CD4-positive, alpha-beta T cell treated with Interleukin-10 for 1 hour (primary cell): ENCODE measurements at regions not wholly inside any gene's neighbourhood (a gene's known extent, or its start where the extent isn't known, plus 50 kb on each side); places are given as distances from the start of the nearest gene placed in this dataset.
"Not testable (repeated sequence)": the region's sequence is repeated elsewhere in the genome, so short reads cannot be mapped to it uniquely, and the experiment has no call there.

Experiments
- DNase-seq: peaks from one replicate; pipeline ENCODE4 v3.0.0-alpha.2; 2020

DNA sequence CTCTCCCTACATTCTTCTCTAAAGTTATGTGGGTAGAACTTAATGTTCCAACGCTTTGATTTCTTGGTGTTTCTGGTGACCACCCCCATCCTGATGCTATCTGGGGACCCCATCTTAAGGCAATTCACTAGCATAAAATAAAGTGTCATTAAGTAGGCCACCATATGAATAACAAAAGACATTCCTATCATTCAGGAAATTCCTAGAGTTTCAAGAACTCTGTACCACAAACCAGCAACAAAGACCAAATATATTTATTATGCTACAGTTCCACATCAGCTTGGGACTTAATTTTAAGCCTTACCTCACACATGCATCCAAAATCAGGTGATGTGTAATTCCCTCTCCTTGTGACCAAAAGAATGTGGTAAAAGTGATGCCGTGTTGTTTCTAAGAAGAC, 254.6 kb upstream of the LRRC4C start:
- DNase-seq = no peak

DNA sequence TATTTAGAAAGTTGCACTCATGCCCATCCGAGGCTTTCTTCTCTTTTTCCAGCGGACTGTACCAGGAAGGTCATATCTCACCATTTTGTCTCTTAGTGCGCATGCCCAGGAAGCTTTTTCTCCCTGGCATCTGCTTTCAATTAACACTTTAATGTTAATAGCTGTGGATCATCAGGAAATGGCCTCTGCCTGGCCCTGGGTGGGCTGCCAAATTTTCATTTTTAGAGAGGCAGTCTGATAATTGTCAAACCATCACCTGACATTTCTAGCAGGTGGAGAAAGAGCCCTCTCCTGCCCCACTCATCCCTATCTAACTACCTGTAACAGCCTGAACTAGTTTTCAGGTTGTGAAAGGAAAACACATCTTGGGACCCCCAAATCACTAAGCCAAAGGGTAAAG, 257.4 kb upstream of the LRRC4C start:
- DNase-seq = no peak

DNA sequence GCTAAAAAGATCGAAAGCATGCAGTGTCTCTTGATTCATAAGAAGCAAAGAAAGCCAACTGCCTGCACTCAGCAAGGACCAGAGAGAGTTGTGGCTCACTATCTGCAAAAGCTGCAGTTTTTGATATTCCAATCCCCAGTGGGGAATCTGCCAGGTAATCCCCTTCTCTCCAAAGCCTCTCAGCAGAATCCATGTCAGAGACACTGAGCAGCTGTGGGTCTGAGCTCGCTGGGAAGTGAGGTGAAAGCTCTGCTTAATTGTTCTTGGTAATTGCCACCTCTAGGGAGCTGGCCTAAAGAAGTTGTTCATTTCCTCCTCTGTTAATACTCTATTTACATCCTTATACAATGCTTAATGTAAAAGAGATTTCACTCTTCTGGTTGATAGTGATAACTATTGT, 261.3 kb upstream of the LRRC4C start:
- no peak for DNase-seq

DNA sequence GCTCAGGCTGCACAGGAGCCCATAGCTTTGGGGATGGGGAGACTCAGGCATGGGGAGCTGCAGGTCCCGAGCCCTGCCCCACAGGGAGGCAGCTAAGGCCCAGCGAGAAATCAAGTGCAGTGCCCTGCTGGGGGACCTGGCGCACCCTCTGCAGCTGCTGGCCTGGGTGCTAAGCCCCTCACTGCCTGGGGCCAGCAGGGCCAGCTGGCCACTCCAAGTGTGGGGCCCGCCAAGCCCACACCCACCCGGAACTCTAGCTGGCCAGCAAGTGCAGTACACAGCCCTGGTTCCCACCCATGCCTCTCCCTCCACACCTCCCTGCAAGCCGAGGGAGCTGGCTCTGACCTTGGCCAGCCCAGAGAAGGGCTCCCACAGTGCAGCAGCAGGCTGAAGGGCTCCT, 268.7 kb upstream of the LRRC4C start:
- not testable (repeated sequence) for DNase-seq

DNA sequence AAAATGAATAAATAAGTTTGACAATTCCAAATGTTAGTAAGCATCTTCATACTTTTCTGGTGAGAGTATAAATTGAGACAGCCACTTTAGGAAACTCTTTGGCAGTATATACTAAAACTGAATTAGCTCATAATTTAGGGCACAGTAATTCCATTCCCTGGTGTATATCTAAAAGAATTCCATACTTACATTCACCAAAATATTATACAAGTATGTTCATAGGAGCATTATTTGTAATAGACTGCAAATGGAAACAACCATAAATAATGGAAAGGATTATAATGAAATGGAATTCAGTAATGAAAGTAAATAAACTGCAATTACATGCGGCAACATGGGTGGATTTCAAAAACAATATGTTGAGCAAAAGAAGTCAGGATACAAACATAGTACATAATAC, 315.8 kb upstream of the LRRC4C start:
- DNase-seq = no peak

DNA sequence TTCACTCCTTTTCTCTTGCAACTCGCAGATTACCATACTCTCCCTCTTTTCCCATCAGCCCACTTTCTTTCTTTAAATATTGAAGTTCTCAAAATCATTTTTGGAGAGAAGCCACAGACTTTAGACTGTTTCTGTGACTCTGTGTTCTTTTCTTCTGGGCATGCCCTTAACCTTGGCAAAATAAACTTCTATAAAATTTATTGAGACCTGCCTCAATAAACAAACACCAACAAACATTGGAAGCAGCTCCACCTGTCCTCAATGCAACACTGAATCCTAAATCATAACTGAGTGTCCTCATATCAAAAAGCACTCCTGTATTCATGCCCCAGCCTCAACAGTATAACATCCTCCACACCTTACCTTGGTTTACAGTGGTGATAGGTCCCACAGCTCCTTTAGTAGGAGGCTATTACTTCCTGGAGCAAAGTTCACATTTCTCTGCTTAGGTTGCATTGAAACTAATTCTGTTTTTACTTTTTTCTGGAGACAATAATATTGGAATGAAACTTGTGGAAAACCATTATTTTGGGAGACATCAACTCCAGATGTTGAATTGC, 320.0 kb upstream of the LRRC4C start:
- DNase-seq = no peak

DNA sequence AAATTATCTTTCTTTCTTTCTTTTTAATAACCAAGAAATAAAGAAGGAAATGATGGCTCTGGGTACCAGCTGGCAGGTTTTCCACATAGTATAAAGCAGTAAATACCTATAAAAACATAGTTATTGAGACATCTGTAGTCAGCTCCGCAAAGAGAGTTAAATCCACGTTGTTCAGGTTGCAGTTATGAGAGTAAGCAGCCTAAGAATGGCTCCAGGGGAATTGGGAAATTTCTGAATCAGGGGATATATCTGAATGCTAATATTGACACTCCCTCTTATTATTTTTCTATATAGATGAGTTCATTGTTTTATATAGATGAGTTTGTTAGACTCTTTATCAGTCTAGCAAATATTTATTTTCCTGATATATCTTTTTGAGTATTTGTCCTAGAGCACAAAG, 322.0 kb upstream of the LRRC4C start:
- DNase-seq = no peak

DNA sequence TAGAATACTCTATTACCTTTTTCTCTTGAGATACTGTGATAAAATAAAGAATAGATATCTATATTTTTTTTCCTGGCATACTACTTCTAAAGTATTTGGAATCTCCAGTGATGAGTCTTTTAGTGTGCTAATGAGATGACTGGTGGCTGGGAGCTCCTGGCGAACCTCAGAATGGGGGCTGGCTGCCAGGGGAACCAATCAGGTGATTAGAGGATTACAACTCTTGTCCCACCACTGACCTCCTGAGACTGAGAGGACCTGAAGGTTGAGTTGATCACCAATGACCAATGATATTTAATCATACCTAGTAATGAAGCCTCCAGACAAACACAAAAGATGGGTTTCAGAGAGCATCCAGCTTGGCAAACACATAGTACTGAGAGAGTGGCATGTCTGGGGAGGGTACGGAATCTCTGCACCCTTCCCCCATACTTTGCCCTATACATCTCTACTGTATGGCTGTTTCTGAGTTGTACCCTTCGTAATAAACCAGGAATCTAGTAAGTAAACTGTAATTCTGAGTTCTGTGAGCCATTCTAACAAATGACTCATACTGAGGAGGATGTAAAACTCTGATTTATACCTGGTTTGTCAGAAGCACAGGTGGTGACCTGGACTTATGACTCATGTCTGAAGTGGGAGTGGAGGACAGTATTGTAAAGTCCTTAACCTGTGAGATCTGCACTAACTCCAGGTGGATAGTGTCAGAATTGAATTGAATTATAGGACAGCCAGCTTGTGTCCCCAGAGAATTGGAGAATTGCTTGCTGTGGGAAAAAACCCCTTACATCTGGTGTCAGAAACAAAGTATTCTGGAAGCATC, 325.3 kb upstream of the LRRC4C start:
- no peak for DNase-seq

DNA sequence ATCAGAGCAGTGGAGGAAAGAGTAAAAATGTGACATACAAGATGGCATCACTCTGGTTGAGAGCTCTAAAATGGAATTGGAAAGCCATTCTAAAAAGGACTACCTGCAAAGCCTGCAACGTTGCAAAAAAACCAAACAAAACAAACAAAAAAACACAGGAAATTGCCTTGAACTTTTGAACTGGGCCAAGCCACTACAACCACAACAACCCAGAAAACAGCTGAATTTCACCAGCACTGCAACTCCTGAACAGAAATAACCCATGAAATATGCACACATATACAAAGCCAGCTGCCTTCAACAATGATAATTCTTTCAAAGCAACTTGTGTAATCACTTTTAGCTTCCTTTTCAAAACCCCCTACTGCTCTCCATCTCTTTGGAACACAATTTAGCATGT, 326.6 kb upstream of the LRRC4C start:
- DNase-seq = no peak

DNA sequence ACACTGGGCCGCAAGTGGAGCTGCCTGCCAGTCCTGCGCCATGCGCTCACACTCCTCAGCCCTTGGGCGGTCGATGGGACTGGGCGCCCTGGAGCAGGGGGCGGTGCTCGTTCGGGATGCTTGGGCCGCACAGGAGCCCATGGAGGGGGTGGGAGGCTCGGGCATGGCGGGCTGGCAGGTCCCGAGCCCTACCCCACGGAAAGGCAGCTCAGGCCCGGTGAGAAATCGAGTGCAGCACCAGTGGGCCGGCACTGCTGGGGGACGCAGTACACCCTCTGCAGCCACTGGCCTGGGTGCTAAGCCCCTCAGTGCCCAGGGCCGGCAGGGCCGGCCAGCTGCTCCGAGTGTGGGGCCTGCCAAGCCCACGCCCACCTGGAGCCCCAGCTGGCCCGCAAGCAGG, 328.7 kb upstream of the LRRC4C start:
- DNase-seq = no peak

DNA sequence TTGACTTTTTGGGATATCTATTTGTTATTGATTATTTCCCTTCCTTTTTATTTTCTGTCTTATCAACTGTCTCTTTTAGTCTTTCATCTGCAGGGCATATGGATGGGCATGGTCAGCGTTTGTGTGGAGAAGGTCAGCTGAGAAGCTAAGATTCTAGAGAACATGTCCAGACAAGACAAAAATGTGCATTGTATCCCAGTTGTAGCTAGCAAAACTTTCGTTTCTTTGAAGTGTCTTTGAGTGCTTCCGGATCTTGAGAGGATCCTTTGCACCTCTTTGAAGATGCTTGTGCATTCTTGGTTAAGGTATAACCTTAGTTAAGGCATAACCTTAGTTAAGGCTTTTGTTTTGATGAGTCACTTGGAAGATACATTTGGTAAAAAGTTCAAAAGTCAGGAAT, 329.9 kb upstream of the LRRC4C start:
- no peak for DNase-seq

DNA sequence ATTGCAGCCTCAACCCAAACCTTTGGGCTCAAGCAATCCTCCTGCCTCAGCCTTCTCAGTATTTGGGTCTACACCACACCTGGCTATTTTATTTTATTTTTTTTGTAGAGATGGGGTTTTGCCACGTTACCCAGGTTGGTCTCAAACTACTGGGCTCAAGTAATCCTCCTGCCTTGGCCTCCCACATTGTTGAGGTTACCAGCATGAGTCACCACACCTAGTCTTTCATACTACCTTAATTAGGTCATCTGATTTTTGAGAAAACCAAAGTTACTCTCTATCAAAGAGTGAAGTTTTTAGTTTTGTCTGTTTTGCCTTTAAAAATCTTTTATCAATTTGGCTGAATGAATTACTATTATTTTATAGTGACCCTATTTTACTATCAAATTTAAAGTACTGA, 335.6 kb upstream of the LRRC4C start:
- DNase-seq = no peak

DNA sequence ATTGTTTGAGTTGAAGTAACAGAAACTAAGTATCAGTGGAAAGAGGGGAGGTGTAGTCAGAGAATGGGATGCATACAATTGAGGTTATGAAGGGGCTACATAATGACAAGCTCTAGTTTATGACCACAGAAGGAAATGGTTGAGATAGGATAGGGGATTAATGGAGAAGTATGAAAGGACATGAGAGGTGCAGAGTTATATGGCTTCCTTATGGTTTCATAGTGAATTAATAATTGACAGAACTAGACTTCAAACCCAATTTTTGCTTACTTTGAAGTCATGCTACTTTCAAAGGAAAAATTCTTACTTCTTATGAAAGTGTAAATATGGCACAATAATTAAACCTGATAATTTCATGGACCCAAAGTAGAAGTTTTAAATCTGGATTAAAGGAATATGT, 340.3 kb upstream of the LRRC4C start:
- no peak for DNase-seq

DNA sequence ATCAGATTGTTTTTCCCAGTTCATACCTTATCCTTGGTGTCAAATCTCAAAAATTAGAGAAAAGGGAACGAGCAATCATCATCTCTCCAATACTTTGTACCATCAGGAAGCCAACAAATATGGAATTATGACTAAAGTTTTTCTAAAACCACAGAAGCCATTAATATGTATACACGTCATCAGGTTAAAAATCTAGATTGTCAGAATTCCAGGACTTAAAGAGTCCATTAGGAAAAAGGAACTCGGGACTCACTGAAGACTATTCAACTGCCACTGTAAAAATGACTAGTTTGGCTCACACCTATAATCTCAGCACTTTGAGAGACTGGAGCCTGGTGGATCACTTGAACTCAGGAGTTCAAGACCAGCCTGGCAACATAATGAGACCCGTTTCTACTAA, 344.4 kb upstream of the LRRC4C start:
- no peak for DNase-seq

DNA sequence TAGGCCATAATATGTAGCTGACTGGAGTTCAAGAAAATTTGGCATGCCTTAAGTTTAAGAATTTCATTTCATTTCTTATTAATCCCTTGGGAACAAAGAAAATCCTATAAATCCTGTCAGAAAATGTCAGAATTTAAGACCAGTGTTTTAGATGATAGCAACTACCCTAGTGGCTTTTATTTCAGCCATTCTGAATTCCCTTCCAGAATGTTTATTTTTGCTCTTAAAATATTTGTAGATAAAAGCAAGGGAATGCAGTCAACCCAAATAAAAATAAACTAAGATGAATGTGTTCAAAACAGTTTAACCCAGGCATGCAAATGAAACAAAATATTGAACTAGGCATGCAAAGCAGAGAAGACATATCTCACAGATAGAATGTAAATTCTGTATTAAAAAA, 356.9 kb upstream of the LRRC4C start:
- no peak for DNase-seq

DNA sequence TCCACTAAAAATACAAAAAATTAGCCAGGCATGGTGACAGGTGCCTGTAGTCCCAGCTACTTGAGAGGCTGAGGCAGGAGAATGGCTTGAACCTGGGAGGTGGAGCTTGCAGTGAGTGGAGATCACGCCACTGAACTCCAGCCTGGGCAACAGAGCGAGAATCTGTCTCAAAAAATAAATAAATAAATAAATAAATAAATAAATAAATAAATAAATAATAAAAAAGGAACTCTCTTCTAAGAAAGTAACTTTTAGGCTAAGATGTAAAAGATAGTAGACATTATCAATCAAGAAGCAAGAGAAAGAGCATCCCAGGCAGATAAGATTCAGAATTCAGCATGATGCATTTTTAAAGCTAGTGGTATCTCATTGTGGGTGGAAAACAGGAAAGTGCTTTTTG, 364.8 kb upstream of the LRRC4C start:
- not testable (repeated sequence) for DNase-seq

DNA sequence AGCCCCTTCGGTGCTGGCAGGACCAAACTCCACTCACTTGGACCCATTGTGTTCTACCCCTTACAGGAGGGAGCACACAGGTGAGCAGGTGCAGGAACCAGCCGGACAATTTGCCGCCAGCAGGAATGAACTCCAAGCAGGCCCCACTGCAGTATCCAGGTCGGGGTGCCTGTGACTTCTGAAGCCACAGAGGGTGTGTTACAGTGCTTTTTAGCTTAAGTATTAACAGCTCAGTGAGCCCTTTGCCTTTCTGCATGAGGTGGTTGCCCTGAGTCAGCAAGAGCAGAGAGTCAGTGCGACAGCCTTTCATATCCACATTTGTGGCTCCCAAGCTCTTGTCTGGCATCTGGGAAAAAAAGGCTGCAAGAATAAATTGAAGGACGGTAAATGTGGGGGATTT, 366.6 kb upstream of the LRRC4C start:
- DNase-seq = no peak

DNA sequence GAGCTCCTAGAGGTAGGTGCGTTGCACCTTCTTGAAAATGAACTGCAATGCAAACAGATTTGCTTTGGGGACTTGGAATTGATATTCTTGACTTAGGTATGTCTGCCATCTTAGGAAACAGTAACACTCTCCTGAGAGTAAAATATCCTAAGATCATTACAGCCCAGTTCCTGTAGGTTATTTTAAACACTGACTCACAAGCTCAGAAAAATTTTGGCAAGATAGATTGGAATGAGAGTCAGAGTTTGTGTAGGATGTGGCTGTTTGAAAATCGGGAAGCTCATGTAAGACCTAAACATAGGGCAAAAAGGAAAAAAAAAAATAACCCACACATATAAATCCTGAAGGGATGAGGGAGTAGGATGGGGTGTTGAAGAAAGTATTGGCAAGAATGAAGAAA, 377.0 kb upstream of the LRRC4C start:
- DNase-seq = no peak

DNA sequence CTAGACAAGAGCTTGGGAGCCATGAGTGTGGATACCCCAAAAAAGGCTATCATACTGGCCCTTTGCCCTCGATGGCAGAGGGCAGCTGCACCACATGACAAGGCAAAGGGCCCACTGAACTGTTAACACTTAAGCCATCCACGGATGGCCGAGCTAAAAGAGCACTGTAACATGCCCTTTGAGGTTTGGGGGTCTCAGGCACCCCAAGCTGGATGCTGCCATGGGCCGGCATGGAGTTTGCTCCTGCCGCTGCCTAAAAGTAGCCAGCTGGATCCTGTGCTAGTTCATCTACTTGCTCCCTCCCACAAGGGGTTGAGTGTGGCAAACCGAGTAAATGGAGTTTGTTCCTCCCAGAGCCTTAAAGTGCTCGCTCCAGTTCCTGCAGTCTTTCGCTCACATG, 383.2 kb upstream of the LRRC4C start:
- DNase-seq = no peak

DNA sequence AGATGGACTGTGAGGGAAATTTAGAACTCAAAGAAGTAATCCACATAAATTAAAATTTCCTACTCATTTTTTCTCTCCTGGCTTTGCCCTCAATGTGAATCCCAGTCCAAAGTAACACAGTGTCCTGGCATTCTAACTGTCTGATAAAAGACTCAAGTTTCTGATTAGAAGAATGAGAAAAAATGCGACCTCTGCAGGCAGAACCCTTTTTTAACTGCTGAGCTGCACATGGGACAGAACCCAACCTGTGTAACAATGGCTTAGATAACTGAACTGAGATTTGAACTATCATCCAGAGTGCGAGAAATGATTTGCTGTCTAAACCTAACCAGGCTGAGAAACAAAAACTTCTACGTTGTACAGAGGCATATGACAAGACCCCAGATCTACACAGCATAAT, 385.6 kb upstream of the LRRC4C start:
- DNase-seq = no peak

DNA sequence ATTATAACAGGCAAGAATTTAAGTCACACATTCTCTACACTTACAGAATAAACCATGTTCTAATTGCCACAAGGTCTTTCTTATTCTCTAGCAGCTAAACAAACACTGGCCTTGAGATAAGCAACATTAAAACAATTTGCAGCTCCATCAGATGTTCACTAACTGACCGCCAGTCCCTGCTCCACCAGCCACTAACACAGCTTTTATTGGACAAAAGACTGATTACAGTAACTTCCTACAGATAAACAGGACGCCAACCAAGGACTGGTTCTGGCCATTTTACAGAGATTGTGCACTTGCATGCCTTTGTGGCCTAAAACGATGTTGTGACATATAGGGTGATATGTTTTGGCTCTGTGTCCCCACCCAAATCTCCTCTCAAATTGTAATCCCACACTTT, 388.9 kb upstream of the LRRC4C start:
- no peak for DNase-seq

DNA sequence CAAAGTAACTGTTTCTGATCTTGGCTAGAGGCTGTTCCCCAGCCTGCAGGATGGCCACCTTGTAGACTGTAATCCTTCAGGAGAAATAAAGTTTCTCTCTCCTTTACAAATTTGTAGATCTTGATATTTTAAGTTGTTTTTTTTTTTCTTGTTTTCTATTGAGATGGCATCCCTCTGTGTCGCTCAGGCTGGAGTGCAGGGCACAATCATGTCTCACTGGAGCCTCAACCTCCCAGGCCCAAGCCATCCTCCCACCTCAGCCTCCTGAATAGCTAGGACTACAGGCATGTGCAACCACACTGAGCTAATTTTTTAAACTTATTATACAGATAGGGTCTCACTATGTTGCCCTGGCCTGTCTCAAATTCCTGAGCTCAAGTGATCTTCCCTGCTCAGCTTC, 389.8 kb upstream of the LRRC4C start:
- no peak for DNase-seq

DNA sequence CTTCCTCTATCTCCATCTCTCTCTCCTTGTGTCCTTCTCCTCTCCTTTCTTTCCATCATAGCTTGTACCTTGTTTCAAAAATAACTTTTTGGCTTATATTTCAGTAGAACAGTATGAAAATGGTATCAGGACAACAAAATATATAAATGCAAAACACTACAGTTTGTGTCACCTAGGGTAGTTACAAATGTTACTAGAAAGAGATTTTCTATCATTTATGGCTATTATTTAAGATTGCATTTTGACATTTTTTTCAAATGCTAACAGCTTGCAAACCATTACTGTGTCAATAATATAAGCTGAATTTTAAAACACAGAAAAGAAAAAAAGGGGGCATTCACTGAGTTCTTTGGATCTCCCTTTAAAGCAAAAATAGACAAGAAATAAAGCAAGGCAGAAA, 392.3 kb upstream of the LRRC4C start:
- DNase-seq = no peak

DNA sequence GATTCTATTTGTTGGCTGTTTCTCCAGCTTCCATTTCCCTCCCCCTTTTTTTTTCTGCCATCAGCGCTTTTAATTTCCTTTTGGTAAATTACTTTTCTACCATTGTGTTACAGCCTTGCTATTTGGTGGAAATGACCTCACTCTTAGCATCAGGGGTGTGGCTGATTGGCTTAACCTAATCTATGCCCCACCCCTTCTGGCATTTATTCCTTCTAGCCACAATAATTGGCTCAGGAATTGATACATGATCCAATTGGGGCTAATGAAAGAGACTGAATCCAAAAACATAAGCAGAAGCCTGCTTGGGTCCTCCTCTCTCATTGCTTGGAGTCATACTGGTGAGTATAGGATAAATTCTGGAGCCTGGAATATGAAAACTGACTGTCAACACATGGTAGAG, 402.4 kb upstream of the LRRC4C start:
- DNase-seq = no peak

DNA sequence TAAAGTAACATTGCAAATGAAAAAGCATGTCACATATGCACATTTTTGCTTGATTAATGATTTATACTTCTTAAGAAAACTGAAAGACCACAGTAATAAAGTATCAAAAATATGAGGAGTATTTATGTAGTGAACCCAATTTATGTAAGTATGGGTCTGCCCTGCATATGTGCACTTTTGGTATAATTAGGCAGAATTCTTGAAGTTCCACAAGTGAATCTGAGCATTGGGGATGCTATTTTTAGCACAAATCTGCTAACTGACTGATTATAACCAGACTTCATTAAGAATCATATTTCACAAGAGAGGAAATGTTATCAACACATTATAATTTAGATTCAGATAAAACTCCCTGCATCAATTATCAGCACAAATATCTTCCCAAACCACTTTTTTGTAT, 407.1 kb upstream of the LRRC4C start:
- no peak for DNase-seq
